BJ (cell line): ENCODE measurements at regions not wholly inside any gene's neighbourhood (a gene's known extent, or its start where the extent isn't known, plus 50 kb on each side); places are given as distances from the start of the nearest gene placed in this dataset.

Source experiments
- CTCF ChIA-PET: fragments of 350-600 bp; formaldehyde crosslinking; extraction: SDS; loops from one replicate; lab custom pipeline; 2021; ENCODE audit warnings: antibody characterized with exemption, inconsistent platforms; lab: Yijun Ruan, JAX
- POLR2A ChIA-PET: fragments of 300-600 bp; sonication (Branson Sonifier 250); formaldehyde crosslinking; extraction: SDS; loops from one replicate; lab custom pipeline; 2021; ENCODE audit warnings: antibody characterized with exemption; lab: Charles Lee
- DNase-seq: peaks from one replicate; pipeline ENCODE4 v3.0.0-alpha.2; 2011; ENCODE audit warnings: low read depth
- H3K27me3 ChIP-seq: 2 replicates; pipeline ENCODE4 v1.6.0; 2011; ENCODE audit warnings: low read length; ENCODE audit not compliant: control insufficient read depth, insufficient read depth
- H3K36me3 ChIP-seq: 2 replicates; pipeline ENCODE4 v1.5.1; 2011; ENCODE audit warnings: low read length; ENCODE audit not compliant: control insufficient read depth, insufficient read depth
- H3K4me3 ChIP-seq: 2 replicates; pipeline ENCODE4 v1.5.1; 2011; ENCODE audit warnings: low read depth, mild to moderate bottlenecking, control low read depth, low read length
- CTCF ChIP-seq: IDR thresholded peaks from 2 replicates; pipeline ENCODE4 v1.5.1; 2011; ENCODE audit warnings: low read depth, mild to moderate bottlenecking, control low read depth, inconsistent platforms, low read length, moderate library complexity; ENCODE audit not compliant: insufficient read depth

- no peaks in the 10 kb centered on the region for H3K27me3 ChIP-seq
- ChIA-PET CTCF (no interaction called here), POLR2A (no interaction called here)
- no peak overlapping the region for H3K4me3 ChIP-seq
- H3K36me3 ChIP-seq = no peaks in the 10 kb centered on the region
- DNase-seq = no peak
- no peak for TF ChIP-seq CTCF
These were observed 125.0 kb upstream of the FOXK1 start for GRCh38 chr7:4556868-4557793.

GRCh38 chr7:4561795-4562194, 120.3 kb upstream of the FOXK1 start:
- POLR2A ChIA-PET = no interaction called here

GRCh38 chr7:4566714-4567113, 115.4 kb upstream of the FOXK1 start:
- Histone ChIP-seq H3K27me3 (no peaks in the 10 kb centered on the region), H3K4me3 (no peak overlapping the region), H3K36me3 (no peaks in the 10 kb centered on the region)
- POLR2A ChIA-PET = no interaction called here
- TF ChIP-seq CTCF = no peak
- no peak for DNase-seq
- CTCF ChIA-PET = no interaction called here

More at GRCh38 chr7:4561795-4562194, 120.3 kb upstream of the FOXK1 start:
- Histone ChIP-seq H3K4me3 (no peak overlapping the region), H3K36me3 (no peaks in the 10 kb centered on the region), H3K27me3 (no peaks in the 10 kb centered on the region)
- CTCF ChIA-PET = no interaction called here
- no peak for DNase-seq
- TF ChIP-seq CTCF = no peak

- no peak for DNase-seq
- no peak for TF ChIP-seq CTCF
- Histone ChIP-seq H3K4me3 (no peak overlapping the region), H3K27me3 (no peaks in the 10 kb centered on the region), H3K36me3 (no peaks in the 10 kb centered on the region)
- ChIA-PET CTCF (no interaction called here), POLR2A (no interaction called here)
These were observed 107.2 kb upstream of the FOXK1 start for GRCh38 chr7:4574851-4575250.

- Histone ChIP-seq H3K4me3 (no peak overlapping the region), H3K27me3 (no peaks in the 10 kb centered on the region), H3K36me3 (no peaks in the 10 kb centered on the region)
- DNase-seq = no peak
- no peak for TF ChIP-seq CTCF
- POLR2A ChIA-PET = no interaction called here
- CTCF ChIA-PET = no interaction called here
These were observed 106.8 kb upstream of the FOXK1 start for GRCh38 chr7:4575254-4575653.
